ENCODE measurements at regions not wholly inside any gene's neighbourhood (a gene's known extent, or its start where the extent isn't known, plus 50 kb on each side); places are given as distances from the start of the nearest gene placed in this dataset.
"Not testable (repeated sequence)": the region's sequence is repeated elsewhere in the genome, so short reads cannot be mapped to it uniquely, and the experiment has no call there.

DNA sequence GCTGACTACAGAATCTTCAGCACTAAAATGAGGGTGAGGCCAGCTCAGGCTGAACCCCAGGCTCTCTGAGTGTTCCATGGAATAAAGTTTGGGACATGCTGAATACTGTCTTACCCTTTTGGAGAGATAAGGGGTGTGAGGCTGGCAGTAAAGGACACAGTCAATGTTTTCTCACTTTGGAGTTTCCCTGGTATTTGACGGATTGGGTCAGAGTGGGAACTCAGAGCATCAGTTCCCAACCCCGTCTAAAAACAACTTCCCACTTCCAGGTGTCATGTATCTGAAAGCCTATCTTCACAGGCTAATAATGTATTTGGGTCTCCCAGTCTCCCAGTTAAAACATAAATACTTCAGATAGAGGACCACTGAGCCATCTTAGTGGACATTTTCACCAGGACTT lies 180.7 kb downstream of the TLE3 start:
- DNase-seq (ENCODE audit: low read depth in 2 of 2), result no peak

DNA sequence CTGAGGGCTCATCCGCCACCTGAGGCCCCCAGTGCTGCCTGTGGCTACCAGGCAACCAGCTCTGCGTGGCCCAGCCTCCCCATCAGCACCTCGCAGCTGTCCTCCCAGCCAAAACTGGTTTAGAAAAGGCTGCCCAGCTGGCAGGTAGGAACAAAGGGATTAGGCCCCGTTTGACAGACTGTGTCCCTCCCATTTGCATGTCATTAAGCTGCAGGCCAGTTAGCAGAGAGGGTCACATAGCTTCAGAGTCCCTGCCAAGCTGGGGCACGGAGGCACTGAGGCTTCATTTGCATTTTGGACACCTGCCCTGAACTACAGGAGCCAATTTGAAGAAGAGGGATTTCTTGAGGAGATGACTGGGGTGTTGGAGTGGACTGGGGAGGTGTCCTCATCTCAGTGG lies 177.9 kb downstream of the TLE3 start:
- no peak for DNase-seq (ENCODE audit: low read depth in 2 of 2)

- no peak for DNase-seq (ENCODE audit: low read depth in 2 of 2)
Observed at GRCh38 chr15:69920221-69920620, 177.5 kb downstream of the TLE3 start.

DNA sequence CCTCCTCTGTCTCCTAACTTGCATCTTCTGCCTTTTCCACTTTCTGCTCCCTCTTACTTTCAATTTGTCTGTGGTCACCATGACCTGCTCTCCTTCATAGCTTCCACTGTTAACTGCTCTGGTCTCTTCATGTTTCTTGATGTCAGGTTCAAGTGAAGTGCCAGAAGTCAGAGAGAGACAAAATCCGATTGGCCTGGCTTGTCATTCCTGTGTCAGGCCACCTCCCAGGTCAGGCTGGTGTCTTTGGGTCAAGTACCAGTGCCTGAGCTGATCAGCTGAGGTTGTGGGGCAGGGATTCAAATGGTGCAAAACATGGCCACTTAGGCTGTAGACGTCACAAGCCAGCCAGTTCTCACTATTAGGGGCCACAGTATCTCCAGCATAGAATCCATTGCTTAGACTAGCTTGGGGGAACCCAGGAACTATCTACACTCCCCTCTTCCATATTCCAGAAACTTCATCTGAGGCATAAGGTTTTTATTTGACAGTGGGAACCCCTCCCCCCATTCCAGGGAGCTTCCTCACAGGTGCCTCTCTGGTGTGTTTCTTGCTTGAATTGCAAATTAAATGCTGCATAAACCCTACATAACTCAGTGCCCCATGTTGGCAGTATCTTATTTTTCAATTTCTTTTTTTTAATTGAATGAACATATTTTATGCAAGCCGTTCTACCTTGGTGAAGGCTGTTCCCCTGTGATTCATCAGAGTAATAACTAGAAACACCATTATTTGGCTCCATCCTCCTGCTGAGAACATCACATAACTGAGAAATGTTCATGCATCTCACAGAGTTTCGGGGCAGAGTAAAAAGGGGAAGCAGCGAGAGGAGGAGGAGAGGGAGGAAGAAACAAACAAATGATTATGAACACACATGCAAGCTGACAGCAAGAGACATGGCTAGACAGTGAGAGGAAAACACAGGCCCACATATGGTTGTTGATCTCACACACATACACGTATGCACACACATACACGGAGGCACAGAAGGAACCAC lies 175.8 kb downstream of the TLE3 start:
- no peak for DNase-seq (ENCODE audit: low read depth in 2 of 2)

GRCh38 chr15:69924531-69924930 lies 173.2 kb downstream of the TLE3 start:
- no peak for DNase-seq (ENCODE audit: low read depth in 2 of 2)

DNA sequence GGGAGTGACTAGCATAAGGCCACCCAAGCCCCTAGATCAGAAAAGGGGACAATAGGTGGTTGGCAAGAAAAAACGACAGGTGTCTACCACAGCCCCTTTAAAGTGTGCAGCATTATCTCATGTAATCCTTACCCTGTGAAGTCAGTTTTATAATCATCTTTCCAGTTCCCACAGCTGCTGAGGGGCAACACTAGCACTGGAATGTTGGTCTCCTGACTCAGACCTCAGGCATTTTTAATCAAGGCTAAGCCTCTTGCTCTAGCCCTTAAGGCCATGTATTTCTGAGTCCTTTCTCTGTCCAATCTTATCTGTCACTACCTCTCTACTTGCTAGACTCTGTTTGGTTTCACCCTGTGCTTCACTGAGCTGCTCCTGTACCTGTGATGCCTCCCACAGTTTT lies 171.7 kb downstream of the TLE3 start:
- DNase-seq (ENCODE audit: low read depth in 2 of 2), result no peak

- no peak for DNase-seq (ENCODE audit: low read depth in 2 of 2)
Observed at GRCh38 chr15:69926721-69927120, 171.0 kb downstream of the TLE3 start.

DNA sequence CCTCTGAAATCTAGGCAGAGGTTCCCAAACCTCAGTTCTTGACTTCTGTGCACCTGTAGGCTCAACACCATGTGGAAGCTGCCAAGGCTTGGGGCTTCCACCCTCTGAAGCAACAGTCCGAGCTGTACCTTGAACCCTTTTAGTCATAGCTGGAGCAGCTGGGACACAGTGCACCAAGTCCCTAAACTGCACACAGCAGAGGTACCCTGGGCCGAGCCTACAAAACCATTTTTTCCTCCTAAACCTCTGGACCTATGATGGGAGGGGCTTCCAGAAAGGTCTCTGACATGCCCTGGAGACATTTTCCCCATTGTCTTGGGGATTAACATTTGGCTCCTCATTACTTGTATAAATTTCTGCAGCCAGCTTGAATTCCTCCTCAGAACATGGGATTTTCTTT lies 168.8 kb downstream of the TLE3 start:
- not testable (repeated sequence) for DNase-seq (ENCODE audit: low read depth in 2 of 2)

- DNase-seq (ENCODE audit: low read depth in 2 of 2), result no peak
Observed at GRCh38 chr15:69929905-69930630, 167.6 kb downstream of the TLE3 start.

DNA sequence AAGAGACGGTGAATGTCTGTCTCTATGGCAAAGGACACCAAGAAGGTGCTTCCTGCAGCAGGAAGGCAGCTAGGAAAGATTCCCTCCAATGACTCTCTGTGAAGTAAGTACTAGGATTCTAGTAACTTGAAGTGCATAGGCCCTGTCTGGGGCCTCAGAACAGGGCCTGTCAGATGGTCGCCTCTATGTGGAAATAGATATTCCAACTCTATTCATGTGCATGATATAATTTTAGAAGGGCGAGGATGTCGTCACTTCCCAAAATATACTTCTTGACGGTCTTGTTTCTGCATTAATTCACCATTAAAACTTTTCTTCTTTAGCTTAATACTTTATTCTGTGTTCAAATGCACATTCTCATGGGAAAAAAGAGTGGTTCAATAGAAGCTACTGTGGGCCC lies 167.0 kb downstream of the TLE3 start:
- DNase-seq (ENCODE audit: low read depth in 2 of 2), result no peak

- DNase-seq (ENCODE audit: low read depth in 2 of 2), result no peak
Observed at GRCh38 chr15:69931156-69931555, 166.6 kb downstream of the TLE3 start.

- DNase-seq (ENCODE audit: low read depth in 2 of 2), result no peak
Observed at GRCh38 chr15:69934607-69935006, 163.1 kb downstream of the TLE3 start.

DNA sequence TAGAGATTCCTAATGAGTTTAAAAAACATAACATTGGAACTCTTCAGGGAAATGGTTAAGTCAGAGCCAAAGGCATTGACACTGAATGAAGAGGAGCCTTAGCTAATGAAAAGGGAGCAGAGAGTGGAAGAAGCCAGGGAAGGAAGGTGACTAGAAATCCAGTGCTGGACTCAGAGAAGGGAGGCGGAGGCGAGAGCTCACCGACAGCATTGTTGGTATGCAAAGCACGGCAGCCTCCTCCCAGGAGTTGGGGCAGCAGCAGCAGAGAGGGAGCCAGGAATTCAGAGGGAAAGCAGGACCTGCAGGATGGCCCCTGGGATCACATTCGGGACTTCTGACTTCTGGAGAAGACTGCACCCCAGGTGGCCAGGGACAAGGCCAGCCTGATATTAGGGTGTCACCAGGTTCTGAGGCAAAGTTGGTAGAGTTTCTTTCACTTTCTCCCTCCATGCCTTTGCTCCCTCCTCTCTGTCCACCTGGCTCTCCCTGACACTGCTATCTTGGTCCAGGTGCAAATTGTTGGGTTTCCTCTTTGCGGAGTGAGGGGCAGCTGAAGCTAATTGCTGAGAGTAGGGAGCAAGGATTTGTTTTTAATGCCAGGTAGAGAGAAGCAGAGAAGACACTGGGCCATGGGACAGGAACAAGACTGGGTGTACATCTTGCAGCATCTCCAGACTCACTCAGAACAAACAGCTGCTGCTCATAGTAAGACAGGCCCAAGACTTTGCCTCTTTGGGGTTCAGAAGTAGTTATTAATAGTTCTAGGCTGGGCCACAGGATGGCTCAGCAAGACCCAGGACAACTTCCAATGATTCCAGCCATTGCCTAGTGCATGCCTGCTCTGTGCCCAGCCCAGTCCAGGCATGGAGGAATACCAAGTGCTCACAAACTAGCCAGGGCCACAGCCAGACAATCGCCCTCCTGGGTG lies 157.9 kb downstream of the TLE3 start:
- DNase-seq (ENCODE audit: low read depth in 2 of 2), result no peak

DNA sequence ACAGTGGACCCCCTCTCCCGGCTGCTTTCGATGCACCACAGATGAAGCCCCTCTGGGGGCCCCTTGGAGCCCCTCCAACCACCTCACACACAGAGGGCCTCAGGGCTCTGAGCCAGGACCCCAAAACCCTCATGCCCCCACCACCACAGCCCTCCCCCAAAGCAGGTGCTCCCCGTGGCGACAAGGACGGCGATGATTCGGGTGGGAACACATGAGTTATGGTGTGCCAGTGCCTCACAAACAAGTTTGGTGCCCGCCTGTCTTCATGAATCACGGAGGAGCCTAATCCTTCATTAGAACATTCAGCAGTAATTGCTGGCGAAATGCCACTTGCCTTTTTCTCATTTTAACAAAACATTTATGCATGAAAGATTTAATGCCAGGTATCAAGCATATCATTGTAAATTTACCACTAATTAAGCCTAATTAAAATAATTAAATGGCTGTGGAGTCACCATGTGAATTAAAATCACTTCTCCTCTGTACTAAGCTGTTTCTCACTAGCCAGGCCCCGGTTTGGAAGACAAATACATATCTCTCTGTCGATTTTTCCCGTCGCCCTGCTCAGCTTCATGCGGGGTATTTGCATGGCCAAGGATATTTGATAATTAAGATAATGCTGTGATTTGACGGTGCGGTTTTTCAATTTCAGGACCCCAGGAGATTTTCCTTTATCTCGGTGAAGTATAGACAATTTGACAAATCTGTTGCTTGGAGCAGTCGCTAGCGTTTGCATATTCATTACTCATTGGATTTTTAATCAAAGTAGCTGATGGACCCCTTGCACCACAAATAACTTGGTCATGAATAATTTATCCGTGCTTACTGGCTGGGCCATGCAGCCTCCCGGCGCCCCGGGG lies 157.0 kb downstream of the TLE3 start:
- DNase-seq (ENCODE audit: low read depth in 2 of 2), result no peak

GRCh38 chr15:69941301-69941605 lies 156.5 kb downstream of the TLE3 start:
- no peak for DNase-seq (ENCODE audit: low read depth in 2 of 2)

DNA sequence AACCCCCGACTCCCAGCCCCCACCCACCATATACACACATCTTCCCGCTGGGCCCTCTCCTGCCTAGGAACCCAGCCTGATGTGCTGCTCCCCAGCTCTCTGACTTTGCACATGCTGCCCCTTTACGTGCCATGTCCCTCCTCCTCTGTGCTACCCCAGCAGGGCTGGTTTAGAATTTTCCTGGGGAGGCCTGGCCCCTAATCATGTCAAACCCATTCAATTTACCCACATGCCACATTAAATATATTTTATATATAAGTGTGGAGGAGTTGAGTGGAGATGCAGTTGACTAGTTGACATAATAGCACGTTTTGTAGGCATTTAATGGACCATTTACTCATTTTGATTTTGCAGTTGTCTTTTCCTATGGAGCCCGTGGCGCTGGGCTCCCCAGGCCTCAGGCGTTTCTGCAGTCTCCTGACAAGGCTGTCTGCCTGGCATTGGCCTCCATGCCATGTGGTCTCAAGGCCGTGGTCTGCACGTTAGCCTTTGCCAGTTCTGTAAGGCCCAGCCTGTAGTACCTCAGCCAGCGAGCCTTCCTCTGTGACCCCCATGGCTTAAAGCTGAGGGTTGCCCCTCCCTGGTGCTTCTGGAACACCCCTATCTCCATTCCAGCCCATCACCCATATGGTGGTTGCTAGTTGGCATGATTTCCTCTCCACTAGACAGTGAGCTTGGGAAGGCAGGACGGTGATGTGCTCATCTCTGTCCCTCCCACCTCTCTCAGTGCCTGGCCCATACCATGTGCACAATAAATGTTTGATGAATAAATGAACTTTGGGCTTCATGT lies 155.8 kb downstream of the TLE3 start:
- no peak for DNase-seq (ENCODE audit: low read depth in 2 of 2)

DNA sequence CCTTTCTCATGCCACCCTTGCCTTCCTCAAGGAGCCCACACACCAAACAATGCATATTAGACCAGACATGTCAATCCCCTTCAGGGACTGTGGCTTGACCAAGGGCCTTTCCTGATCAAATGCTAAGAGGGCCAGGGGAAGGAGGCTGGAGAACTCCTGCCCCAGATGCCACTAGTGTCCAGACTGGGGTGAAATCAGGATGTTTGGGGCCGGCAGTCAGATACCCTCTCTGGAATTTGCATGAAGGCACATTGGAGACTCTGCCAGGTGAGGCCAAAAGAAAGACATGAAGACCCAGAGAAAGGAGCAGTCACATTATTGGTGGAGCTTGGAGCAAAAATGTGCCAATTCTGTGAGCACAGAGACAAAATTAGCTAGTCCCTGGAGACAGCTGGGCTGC lies 154.1 kb downstream of the TLE3 start:
- no peak for DNase-seq (ENCODE audit: low read depth in 2 of 2)

GRCh38 chr15:69945729-69946128 lies 152.0 kb downstream of the TLE3 start:
- DNase-seq (ENCODE audit: low read depth in 2 of 2), result no peak

DNA sequence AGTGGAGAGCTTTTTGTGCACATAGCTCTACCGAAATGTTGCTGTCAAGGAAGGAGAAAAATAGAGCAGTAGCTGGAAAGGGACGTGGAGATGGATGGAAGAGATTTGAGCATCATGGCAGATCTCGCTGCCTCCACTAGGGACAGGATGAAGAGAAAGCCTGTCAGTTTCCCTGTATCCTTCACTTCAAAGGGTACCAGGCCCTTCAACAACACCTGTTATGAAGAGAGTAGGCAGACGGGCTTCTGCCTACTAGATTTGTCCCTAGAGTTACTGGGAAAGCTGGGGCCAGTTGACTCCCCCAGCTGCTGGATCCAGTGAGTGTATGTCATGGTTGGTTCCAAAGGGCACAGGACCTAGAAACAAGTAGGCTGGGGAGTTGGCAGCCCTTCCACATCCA lies 150.8 kb downstream of the TLE3 start:
- no peak for DNase-seq (ENCODE audit: low read depth in 2 of 2)

DNA sequence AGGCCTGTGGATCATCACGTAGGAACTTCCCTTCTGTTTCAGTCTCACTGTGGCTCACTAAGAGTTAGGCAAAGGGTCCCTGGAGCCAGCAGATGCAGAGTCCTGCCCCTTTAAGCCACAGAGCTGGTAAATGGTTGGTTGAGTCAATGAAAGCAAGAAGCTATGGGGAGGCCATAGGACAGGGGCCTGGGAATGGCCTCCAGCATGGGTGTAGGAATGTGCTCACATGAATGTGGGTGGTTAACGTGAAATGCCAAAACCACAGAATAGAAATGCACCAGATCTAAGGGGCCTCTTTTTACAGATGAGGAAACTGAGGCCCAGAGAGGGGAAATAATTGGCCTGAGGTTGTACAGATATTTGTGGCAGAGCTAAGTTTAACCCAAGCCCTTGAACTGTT lies 150.3 kb downstream of the TLE3 start:
- DNase-seq (ENCODE audit: low read depth in 2 of 2), result no peak

All from stimulated activated CD8-positive, alpha-beta memory T cell treated with anti-CD3 and anti-CD28 coated beads, Interleukin-2, amount 100 ng/mL, for 48 hours (primary cell).